SHP77 (cell line): ENCODE measurements at regions not wholly inside any gene's neighbourhood (a gene's known extent, or its start where the extent isn't known, plus 50 kb on each side); places are given as distances from the start of the nearest gene placed in this dataset.

Experiments used
- DNase-seq, 2 experiments: peaks; one replicate each; lab custom pipeline; 2025; lab: John Stamatoyannopoulos, UW

GRCh38 chr11:134749040-134749839, 337.2 kb upstream of the B3GAT1 start:
- no peak for DNase-seq

GRCh38 chr11:134746609-134747008, 334.6 kb upstream of the B3GAT1 start:
- no peak for DNase-seq

DNA sequence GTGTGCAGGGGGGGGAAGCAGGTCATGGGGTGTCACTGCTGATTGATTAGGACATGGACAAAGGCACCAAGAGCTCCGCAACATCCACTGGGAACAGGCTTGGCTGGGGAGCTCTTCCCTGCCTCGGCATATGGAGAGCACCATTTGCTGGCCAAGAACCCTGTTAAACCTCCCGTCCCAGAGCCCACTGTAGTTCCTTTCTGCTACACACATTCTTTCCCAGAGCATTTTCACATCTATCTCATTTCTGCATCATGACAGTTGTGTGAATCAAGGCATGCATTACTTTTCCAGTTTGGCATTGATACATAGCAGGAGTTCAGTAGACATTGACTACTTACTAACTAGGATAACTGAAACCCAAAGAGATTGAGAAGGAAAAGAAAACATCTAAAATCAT, 333.4 kb upstream of the B3GAT1 start:
- DNase-seq: no peak

GRCh38 chr11:134743820-134744195, 331.8 kb upstream of the B3GAT1 start:
- no peak for DNase-seq

GRCh38 chr11:134742956-134743819, 331.1 kb upstream of the B3GAT1 start:
- no peak for DNase-seq

- no peak for DNase-seq
Measured at GRCh38 chr11:134742224-134742612, 330.2 kb upstream of the B3GAT1 start.

DNA sequence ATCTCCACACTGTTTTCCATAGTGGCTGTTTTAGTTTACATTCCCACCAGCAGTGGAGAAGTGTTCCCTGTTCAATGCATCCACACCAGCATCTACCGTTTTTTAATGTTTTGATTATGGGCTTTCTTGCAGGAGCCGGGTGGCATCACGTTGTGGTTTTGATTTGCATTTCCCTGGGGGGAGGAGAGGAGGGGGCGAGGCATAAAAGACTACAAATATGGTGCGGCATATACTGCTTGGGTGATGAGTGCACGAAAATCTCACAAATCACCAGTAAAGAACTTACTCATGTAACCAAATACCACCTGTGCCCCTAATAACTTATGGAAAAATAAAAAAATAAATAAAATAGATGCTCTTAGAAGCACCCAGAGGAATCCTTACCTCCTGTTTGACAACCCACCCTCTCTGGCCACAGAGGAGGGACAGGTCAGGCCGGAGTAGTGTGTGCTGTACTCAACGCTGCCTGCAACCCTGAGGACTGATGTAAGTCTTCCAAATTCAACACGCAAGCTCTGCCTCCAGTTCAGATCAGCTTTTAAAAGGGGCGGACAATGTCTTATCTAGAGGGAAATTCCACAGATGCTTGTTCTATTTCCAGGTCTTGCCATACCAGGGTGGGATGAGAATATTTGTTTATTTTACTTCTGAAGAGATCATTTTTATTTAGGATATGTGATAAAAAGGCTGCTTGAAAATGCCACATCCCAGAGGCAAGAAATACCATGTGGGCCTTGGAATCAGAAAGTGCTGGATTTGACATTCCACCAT, 329.6 kb upstream of the B3GAT1 start:
- no peak for DNase-seq

- DNase-seq: no peak
Measured at GRCh38 chr11:134740590-134741261, 328.7 kb upstream of the B3GAT1 start.

DNA sequence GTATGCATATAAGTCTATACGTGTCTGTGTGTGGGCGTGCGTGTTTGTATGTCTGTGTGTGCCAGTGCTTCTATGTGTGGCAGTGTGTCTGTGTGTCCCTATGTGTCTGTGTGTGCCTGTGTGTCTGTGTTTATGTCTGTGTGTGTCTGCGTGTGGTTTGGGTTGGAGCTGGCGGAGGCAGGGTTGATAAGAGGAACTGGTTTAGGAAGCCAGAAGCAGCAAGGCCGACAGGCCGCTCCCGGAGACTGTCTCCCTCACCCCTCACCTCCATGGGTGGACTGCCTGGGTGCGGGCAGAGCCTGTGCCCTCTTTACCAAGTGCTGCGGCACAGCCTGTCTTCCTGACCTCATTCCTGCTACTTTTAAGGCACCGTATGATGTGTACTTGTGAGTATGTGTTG, 327.1 kb upstream of the B3GAT1 start:
- no peak for DNase-seq

- DNase-seq: no peak
Measured at GRCh38 chr11:134738581-134738980, 326.5 kb upstream of the B3GAT1 start.

DNA sequence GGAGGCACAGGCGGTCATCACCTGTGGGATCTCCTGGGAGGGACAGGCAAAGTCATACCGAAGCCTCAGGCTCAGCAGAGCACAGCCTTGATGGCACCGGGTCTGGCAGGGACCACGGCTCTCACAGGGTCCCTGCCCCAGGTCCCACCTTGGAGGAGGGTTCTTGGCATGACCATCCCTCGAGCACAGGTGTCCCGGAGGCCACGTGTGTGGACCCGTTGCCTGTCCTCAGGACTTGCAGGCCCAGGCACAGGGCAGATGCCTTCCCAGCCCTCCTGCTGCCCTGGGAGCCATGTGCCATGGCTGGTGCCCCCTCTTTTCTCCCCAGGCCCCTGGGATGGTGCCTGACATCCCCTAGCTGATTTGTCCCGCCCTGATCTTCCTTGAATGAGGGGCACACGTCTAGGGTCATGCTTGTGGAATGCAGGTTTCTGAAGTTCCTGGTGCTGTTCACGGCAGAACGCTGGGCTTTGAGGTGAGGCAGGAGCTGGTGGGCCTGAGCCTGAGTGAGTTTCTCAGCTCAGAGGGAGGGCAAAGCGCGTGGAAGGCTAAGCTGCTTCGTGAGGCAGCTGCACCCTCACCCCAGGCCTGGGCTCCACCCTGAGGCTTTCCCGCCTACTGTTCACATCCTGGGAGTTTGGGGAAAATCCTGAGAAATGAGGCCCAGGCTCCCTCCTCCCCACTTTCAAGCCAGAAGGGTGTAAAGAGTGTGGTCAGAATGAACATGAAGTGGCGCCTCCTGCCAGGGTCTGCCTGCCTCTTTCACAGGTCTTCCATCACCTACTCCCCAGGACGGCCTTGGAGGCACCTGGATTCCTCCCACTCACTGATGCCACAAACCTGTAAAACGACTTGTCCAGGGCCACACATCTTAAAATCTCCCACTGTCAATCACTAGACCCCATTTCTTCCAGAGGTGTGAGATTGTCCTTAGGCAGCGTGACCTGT, 325.8 kb upstream of the B3GAT1 start:
- no peak for DNase-seq

- no peak for DNase-seq
Measured at GRCh38 chr11:134736251-134736947, 324.4 kb upstream of the B3GAT1 start.

DNA sequence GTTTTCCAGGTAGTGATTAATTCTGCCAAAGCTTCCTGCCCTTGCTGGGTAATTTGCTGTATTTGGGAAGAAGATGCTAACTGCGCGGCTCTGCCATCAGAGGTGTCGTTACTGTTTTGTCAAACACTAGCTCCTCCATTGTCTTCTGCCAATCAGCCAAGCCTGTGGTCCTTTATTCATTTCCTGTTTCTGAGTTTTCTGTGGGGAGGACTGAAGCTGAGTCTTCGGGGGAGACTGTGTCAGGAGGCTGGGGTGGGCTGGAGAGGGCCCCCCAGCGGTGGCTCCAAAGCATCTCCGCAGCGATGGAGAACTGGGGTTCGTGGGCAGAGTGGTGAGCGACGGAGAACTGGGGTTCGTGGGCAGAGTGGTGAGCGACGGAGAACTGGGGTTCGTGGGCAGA, 322.9 kb upstream of the B3GAT1 start:
- DNase-seq: no peak

DNA sequence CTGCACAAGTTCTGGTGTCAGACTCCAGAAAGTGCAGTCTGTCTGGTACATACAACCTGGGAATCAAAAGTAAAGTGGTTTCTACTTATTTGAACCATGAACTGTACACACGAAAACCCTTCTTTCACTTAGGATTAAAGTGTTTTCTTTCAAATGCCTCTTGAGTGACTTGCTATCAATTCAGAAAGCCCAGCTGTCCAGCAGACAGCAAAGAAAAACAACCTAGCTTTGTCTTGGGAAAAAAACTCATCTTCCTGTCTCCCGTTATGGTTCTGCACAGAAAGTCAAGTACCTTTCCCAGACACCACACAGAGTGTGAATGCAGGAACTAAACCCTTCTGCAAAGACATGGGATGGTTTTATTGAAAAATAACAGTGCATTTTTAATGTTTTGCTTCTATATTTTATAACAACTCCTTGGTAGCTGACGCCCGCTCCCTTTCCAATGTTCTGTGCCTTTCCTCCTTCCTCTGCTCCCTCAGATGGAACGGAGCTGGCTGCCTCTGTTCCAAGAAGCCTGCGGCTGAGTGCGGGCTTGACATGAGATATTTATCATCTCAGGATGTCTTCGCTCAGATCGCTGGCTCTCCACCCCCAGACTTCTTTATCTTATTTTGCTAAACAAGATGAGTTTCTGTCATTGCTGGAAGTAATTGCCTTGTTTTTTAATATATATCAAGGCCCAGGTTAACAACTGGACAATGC, 322.3 kb upstream of the B3GAT1 start:
- no peak for DNase-seq

DNA sequence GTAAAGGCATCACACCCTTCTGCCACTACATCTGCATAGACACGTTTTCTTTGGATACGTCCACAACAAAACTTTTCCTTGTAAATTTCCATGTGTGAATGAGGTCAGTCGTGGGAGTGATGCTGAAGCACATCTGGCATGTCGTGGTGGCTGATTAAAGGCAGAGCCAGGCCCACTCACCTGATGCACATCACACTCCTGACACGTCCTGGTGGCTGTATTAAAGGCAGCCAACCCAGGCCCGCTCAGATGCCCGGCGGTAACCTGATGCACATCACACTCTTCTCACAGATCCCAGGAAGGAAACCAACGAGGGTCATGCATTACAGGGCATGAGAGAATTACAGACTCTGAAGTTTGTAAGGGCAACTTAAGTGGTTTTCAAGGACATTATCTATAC, 321.6 kb upstream of the B3GAT1 start:
- no peak for DNase-seq

- DNase-seq: no peak
Measured at GRCh38 chr11:134731213-134731961, 319.3 kb upstream of the B3GAT1 start.

GRCh38 chr11:134730561-134731212, 318.6 kb upstream of the B3GAT1 start:
- no peak for DNase-seq

DNA sequence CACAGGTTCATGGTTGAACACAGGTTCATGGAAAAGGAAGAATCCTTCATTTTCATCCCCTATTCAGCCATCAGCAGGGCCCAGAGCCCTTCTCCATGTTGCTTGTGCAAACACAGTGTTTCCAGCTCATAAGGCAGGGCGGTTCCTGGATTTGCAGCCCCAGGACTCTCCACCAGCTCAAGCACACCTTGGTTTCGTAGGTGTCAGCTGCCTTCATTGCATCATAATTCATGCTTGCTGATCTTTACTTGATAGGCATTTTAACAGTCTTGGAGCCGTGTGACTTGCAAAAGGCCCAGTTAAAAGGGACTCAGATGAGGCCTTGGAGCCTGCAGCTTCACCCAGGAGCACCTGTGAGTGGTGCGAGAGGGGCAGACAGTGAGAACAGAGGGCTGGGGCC, 318.1 kb upstream of the B3GAT1 start:
- no peak for DNase-seq
